HuH-7 (cell line): ENCODE measurements at regions not wholly inside any gene's neighbourhood (a gene's known extent, or its start where the extent isn't known, plus 50 kb on each side); places are given as distances from the start of the nearest gene placed in this dataset.
"Not testable (repeated sequence)": the region's sequence is repeated elsewhere in the genome, so short reads cannot be mapped to it uniquely, and the experiment has no call there.

Experiments
- DNase-seq: peaks from one replicate; pipeline ENCODE4 v3.0.0; 2011; ENCODE audit warnings: low spot score

- no peak for DNase-seq
Measured at GRCh38 chr2:106339609-106340008, 128.6 kb downstream of the RGPD3 start.

- DNase-seq, result no peak
Measured at GRCh38 chr2:106339132-106339531, 129.1 kb downstream of the RGPD3 start.

- no peak for DNase-seq
Measured at GRCh38 chr2:106338043-106338442, 130.2 kb downstream of the RGPD3 start.

- DNase-seq, result no peak
Measured at GRCh38 chr2:106336737-106337136, 131.5 kb downstream of the RGPD3 start.

GRCh38 chr2:106336108-106336507 lies 132.1 kb downstream of the RGPD3 start:
- no peak for DNase-seq

GRCh38 chr2:106334802-106335201 lies 133.4 kb downstream of the RGPD3 start:
- no peak for DNase-seq

GRCh38 chr2:106333253-106333873 lies 134.8 kb downstream of the RGPD3 start:
- not testable (repeated sequence) for DNase-seq

GRCh38 chr2:106332054-106332453 lies 136.2 kb downstream of the RGPD3 start:
- no peak for DNase-seq

GRCh38 chr2:106330384-106331261 lies 136.5 kb upstream of the UXS1 start:
- DNase-seq, result not testable (repeated sequence)

- DNase-seq, result no peak
Measured at GRCh38 chr2:106323337-106324013, 129.4 kb upstream of the UXS1 start.

GRCh38 chr2:106322281-106322680 lies 128.2 kb upstream of the UXS1 start:
- no peak for DNase-seq

- DNase-seq, result not testable (repeated sequence)
Measured at GRCh38 chr2:106320439-106320838, 126.3 kb upstream of the UXS1 start.

- no peak for DNase-seq
Measured at GRCh38 chr2:106316915-106317314, 122.8 kb upstream of the UXS1 start.

- DNase-seq, result no peak
Measured at GRCh38 chr2:106314444-106314843, 120.3 kb upstream of the UXS1 start.

- no peak for DNase-seq
Measured at GRCh38 chr2:106311041-106311370, 116.9 kb upstream of the UXS1 start.

GRCh38 chr2:106307860-106308259 lies 113.8 kb upstream of the UXS1 start:
- DNase-seq, result no peak

GRCh38 chr2:106306387-106306786 lies 112.3 kb upstream of the UXS1 start:
- DNase-seq, result no peak

- no peak for DNase-seq
Measured at GRCh38 chr2:106304612-106305184, 110.6 kb upstream of the UXS1 start.

- DNase-seq, result no peak
Measured at GRCh38 chr2:106299696-106300095, 105.6 kb upstream of the UXS1 start.

GRCh38 chr2:106296182-106296815 lies 102.2 kb upstream of the UXS1 start:
- no peak for DNase-seq

GRCh38 chr2:106294182-106294581 lies 100.1 kb upstream of the UXS1 start:
- no peak for DNase-seq

GRCh38 chr2:106293271-106293783 lies 99.2 kb upstream of the UXS1 start:
- no peak for DNase-seq
